H9 (cell line): ENCODE measurements at regions not wholly inside any gene's neighbourhood (a gene's known extent, or its start where the extent isn't known, plus 50 kb on each side); places are given as distances from the start of the nearest gene placed in this dataset.

Experiments used
- DNase-seq: peaks from one replicate; pipeline ENCODE4 v3.0.0-alpha.2; 2017
- H2AFZ ChIP-seq: one replicate; pipeline ENCODE4 v1.6.1; 2013; ENCODE audit warnings: mild to moderate bottlenecking, low read length, control low read depth, moderate library complexity
- H2AK5ac ChIP-seq: 2 replicates; pipeline ENCODE4 v1.6.1; 2013; ENCODE audit warnings: low read length, control low read depth, mixed read lengths; ENCODE audit not compliant: insufficient read length
- H2BK120ac ChIP-seq: one replicate; pipeline ENCODE4 v1.6.1; 2013; ENCODE audit warnings: low read depth, mild to moderate bottlenecking, low read length, control low read depth, inconsistent platforms; ENCODE audit not compliant: poor library complexity, severe bottlenecking
- H2BK12ac ChIP-seq: 2 replicates; pipeline ENCODE4 v1.6.1; 2013; ENCODE audit warnings: low read length, control low read depth, mixed read lengths, low read depth; ENCODE audit not compliant: insufficient read length
- H2BK15ac ChIP-seq: 2 replicates; pipeline ENCODE4 v1.6.1; 2013; ENCODE audit warnings: low read depth, low read length, control low read depth
- H2BK20ac ChIP-seq: one replicate; pipeline ENCODE4 v1.6.1; 2013; ENCODE audit warnings: low read depth, mild to moderate bottlenecking, low read length, control low read depth, inconsistent platforms; ENCODE audit not compliant: poor library complexity, severe bottlenecking
- H2BK5ac ChIP-seq: 2 replicates; pipeline ENCODE4 v1.6.1; 2013; ENCODE audit warnings: low read length, control low read depth, mixed read lengths; ENCODE audit not compliant: insufficient read length
- H3K14ac ChIP-seq: 2 replicates; pipeline ENCODE4 v1.6.1; 2013; ENCODE audit warnings: low read length, control low read depth; ENCODE audit not compliant: insufficient read depth
- H3K18ac ChIP-seq: 2 replicates; pipeline ENCODE4 v1.6.1; 2013; ENCODE audit warnings: low read depth, mild to moderate bottlenecking, mixed read lengths, low read length, control low read depth; ENCODE audit not compliant: insufficient read length
- H3K23ac ChIP-seq: 2 replicates; pipeline ENCODE4 v1.6.1; 2013; ENCODE audit warnings: low read length, control low read depth, mixed read lengths, low read depth; ENCODE audit not compliant: insufficient read length
- H3K23me2 ChIP-seq: 2 replicates; pipeline ENCODE4 v1.6.1; 2013; ENCODE audit warnings: low read depth, mild to moderate bottlenecking, mixed read lengths, low read length, control low read depth; ENCODE audit not compliant: insufficient read length, poor library complexity, severe bottlenecking
- H3K27ac ChIP-seq: 2 replicates; pipeline ENCODE4 v1.5.1; 2013; ENCODE audit warnings: low read length, control low read depth, mixed read lengths, low read depth; ENCODE audit not compliant: insufficient read length
- H3K27me3 ChIP-seq: 2 replicates; pipeline ENCODE4 v1.6.1; 2013; ENCODE audit warnings: low read length, control low read depth, inconsistent platforms; ENCODE audit not compliant: insufficient read depth
- H3K4ac ChIP-seq: 2 replicates; pipeline ENCODE4 v1.6.1; 2013; ENCODE audit warnings: low read depth, mild to moderate bottlenecking, control low read depth, inconsistent platforms, low read length, moderate library complexity
- H3K4me1 ChIP-seq: 2 replicates; pipeline ENCODE4 v1.6.1; 2013; ENCODE audit warnings: low read length, control low read depth, inconsistent platforms; ENCODE audit not compliant: insufficient read depth
- H3K4me2 ChIP-seq: 2 replicates; pipeline ENCODE4 v1.6.1; 2013; ENCODE audit warnings: low read length, control low read depth, mixed read lengths; ENCODE audit not compliant: insufficient read length, insufficient read depth
- H3K56ac ChIP-seq: 2 replicates; pipeline ENCODE4 v1.6.1; 2013; ENCODE audit warnings: low read depth, mild to moderate bottlenecking, mixed read lengths, low read length, control low read depth; ENCODE audit not compliant: insufficient read length
- H3K79me1 ChIP-seq: 2 replicates; pipeline ENCODE4 v1.6.1; 2013; ENCODE audit warnings: low read depth, mild to moderate bottlenecking, moderate library complexity, low read length, control low read depth, inconsistent platforms; ENCODE audit not compliant: insufficient read depth, poor library complexity, severe bottlenecking
- H3K79me2 ChIP-seq: 2 replicates; pipeline ENCODE4 v1.6.1; 2013; ENCODE audit warnings: low read length, control low read depth, inconsistent platforms; ENCODE audit not compliant: insufficient read depth
- H3K9ac ChIP-seq: 2 replicates; pipeline ENCODE4 v1.6.1; 2013; ENCODE audit warnings: low read length, control low read depth, mixed read lengths; ENCODE audit not compliant: insufficient read length; ENCODE audit errors: extremely low read depth
- H3K9me3 ChIP-seq: one replicate; pipeline ENCODE4 v1.6.1; 2013; ENCODE audit warnings: low read depth, low read length, inconsistent platforms; ENCODE audit not compliant: control insufficient read depth
- H3T11ph ChIP-seq: one replicate; pipeline ENCODE4 v1.6.1; 2013; ENCODE audit warnings: mild to moderate bottlenecking, low read length, control low read depth, inconsistent platforms
- H4K20me1 ChIP-seq: one replicate; pipeline ENCODE4 v1.6.1; 2013; ENCODE audit not compliant: control insufficient read depth, insufficient read length, insufficient read depth
- H4K5ac ChIP-seq: 2 replicates; pipeline ENCODE4 v1.6.1; 2013; ENCODE audit warnings: low read depth, mild to moderate bottlenecking, mixed read lengths, low read length, control low read depth; ENCODE audit not compliant: insufficient read length
- H4K8ac ChIP-seq: replicated peaks from 2 replicates; pipeline ENCODE4 v1.6.1; 2013; ENCODE audit warnings: low read length, control low read depth, mixed read lengths, low read depth; ENCODE audit not compliant: insufficient read length
- H4K91ac ChIP-seq: 2 replicates; pipeline ENCODE4 v1.6.1; 2013; ENCODE audit warnings: low read depth, mild to moderate bottlenecking, moderate library complexity, mixed read lengths, low read length, control low read depth; ENCODE audit not compliant: insufficient read length
- H3K27ac Mint-ChIP-seq, 3 experiments: 2 replicates in 2 of 3; 3 replicates in 1 of 3; pipeline ENCODE4 v1.8.0; 2020 to 2021; ENCODE audit warnings: mixed read lengths in 3 of 3, mild to moderate bottlenecking in 1 of 3, moderate library complexity in 1 of 3
- H3K27me3 Mint-ChIP-seq: 2 replicates; pipeline ENCODE4 v1.8.0; 2021; ENCODE audit warnings: low read depth, mild to moderate bottlenecking, moderate library complexity, mixed read lengths
- H3K36me3 Mint-ChIP-seq, 3 experiments: 2 replicates in 2 of 3; 3 replicates in 1 of 3; pipeline ENCODE4 v1.8.0; 2020 to 2021; ENCODE audit warnings: low read depth in 3 of 3, mixed read lengths in 3 of 3; ENCODE audit not compliant: insufficient read depth in 1 of 3
- H3K4me1 Mint-ChIP-seq, 2 experiments: 2 replicates each; pipeline ENCODE4 v1.8.0; 2020; ENCODE audit warnings: mixed read lengths in 2 of 2
- H3K4me3 Mint-ChIP-seq, 2 experiments: 2 replicates in 1 of 2; 3 replicates in 1 of 2; pipeline ENCODE4 v1.8.0; 2020 to 2021; ENCODE audit warnings: mild to moderate bottlenecking in 2 of 2, mixed read lengths in 2 of 2, moderate library complexity in 1 of 2
- H3K9me3 Mint-ChIP-seq, 2 experiments: 2 replicates in 1 of 2; 3 replicates in 1 of 2; pipeline ENCODE4 v1.8.0; 2020; ENCODE audit warnings: mild to moderate bottlenecking in 2 of 2, mixed read lengths in 2 of 2, moderate library complexity in 1 of 2
- WGBS: extraction: QIAGEN DNeasy Blood & Tissue Kit; methylation state at CpG from one replicate; pipeline ENCODE4 v1.1.7; 2013; ENCODE audit warnings: missing lambda C conversion rate, low lambda C conversion rate, mixed read lengths; ENCODE audit not compliant: insufficient read length; ENCODE audit errors: extremely low coverage; 5-methylcytosine and 5-hydroxymethylcytosine counted together
- TF ChIP-seq, protein P1 (sequence below): fragments of 200-600 bp; sonication (generic); conservative IDR thresholded peaks from 3 replicates; pipeline ENCODE4 v1.8.0; 2021; ENCODE audit warnings: antibody characterized with exemption, mild to moderate bottlenecking

DNA sequence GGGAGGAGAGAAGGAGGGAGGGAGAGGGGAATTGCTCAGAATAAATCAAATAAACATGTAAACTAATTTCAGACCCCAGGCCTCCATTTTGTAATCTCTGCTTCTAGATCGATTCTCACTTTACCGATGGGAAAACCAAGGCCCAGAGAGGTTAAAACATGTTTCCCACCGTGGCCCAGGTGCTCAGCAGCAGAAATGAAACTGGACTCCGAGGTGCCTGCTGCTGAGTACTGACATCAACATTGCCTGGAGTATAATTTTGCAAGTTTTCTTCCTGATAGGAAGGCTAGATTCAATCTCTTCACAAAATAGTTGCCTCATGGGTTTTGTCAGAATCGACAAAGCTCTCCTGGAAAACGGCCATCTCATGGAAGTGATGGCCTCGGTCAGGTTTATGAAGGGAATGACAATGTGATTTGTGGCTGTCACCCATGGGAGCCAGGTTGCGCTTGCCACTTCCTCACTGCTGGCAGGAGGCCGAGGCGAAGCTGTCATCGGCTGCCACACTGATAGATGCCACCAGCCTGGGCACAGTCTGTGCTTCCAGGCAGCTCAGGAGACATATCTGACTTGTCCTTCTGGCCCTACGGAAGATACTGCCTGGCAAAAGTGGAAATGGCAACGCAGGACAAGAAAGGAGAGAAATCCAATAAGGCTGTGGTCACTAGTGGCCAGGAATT is 133.1 kb upstream of the LRRN1 start:
- Histone ChIP-seq H4K8ac (no peak overlapping the region), H3K79me1 (no peaks in the 10 kb centered on the region), H2BK120ac (no peak overlapping the region), H2BK15ac (no peak overlapping the region), H2BK5ac (no peak overlapping the region), H3K9me3 (no peaks in the 10 kb centered on the region), H2AK5ac (no peak overlapping the region), H2BK12ac (no peak overlapping the region), H3T11ph (no peak overlapping the region), H3K18ac (peak overlapping the region; percentile 7), H3K23me2 (no peaks in the 10 kb centered on the region), H3K79me2 (no peaks in the 10 kb centered on the region), H2BK20ac (no peak overlapping the region), H3K27ac (no peak overlapping the region), H3K4ac (no peak overlapping the region), H2AFZ (no peak overlapping the region), H3K56ac (no peak overlapping the region), H3K4me2 (no peak overlapping the region), H3K9ac (no peak overlapping the region), H3K4me1 (no peaks in the 10 kb centered on the region; the same call in 1 of the 2 replicates), H4K20me1 (no peaks in the 10 kb centered on the region), H4K5ac (no peak overlapping the region), H4K91ac (no peak overlapping the region), H3K14ac (no peak overlapping the region), H3K27me3 (no peaks in the 10 kb centered on the region), H3K23ac (no peak overlapping the region)
- H3K9me3 Mint-ChIP-seq: peaks cover 5 to 9% of the 10 kb centered on the region in 2 experiments; a peak in 3 of 5 replicates
- no peak overlapping the region for H3K4me3 Mint-ChIP-seq
- peaks cover 18 to 26% of the 10 kb centered on the region in 2 experiments for H3K4me1 Mint-ChIP-seq
- H3K27ac Mint-ChIP-seq: peak overlapping the region in 1 of 3 experiments; percentile 56; a peak in 1 of 7 replicates
- TF ChIP-seq, protein P1, sequence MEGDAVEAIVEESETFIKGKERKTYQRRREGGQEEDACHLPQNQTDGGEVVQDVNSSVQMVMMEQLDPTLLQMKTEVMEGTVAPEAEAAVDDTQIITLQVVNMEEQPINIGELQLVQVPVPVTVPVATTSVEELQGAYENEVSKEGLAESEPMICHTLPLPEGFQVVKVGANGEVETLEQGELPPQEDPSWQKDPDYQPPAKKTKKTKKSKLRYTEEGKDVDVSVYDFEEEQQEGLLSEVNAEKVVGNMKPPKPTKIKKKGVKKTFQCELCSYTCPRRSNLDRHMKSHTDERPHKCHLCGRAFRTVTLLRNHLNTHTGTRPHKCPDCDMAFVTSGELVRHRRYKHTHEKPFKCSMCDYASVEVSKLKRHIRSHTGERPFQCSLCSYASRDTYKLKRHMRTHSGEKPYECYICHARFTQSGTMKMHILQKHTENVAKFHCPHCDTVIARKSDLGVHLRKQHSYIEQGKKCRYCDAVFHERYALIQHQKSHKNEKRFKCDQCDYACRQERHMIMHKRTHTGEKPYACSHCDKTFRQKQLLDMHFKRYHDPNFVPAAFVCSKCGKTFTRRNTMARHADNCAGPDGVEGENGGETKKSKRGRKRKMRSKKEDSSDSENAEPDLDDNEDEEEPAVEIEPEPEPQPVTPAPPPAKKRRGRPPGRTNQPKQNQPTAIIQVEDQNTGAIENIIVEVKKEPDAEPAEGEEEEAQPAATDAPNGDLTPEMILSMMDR: no peak
- no peak for DNase-seq
- H3K27me3 Mint-ChIP-seq: peaks cover 40% of the 10 kb centered on the region
- no CpG with 5 or more reads among the region's 13 CpGs for WGBS
- H3K36me3 Mint-ChIP-seq: peaks cover 0 to 6% (median 0%) of the 10 kb centered on the region in 3 experiments; a peak in 1 of 7 replicates
